ENCODE measurements at regions not wholly inside any gene's neighbourhood (a gene's known extent, or its start where the extent isn't known, plus 50 kb on each side); places are given as distances from the start of the nearest gene placed in this dataset.
A peak's percentile ranks its signal among the peaks of the same experiment; 100 is the strongest.
"Not testable (repeated sequence)": the region's sequence is repeated elsewhere in the genome, so short reads cannot be mapped to it uniquely, and the experiment has no call there.

DNA sequence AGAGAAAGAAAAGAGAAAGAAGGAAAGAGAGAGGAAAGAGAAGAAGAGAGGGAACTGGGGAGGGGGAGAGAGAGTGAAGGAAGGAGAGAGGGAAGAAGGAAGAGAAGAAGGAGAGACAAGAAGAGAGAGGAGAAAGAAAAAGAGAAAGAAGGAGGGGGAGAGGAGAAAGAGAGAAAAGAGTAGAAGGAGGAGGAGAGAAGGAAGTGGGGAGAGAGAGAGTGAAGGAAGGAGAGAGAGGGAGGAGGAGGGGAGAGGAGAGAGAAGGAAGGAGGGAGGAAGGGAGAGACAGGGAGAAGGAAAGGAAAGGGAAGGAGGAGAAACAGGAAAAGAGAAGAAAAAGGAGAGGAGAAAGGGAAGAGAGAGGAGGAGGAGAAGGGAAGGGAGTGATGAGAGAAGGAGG, 208.5 kb downstream of the MAF start:
- in situ Hi-C loops (cut with HindIII; ENCODE audit: low sequenced_read_pairs): no loop called here
- no peak for DNase-seq (ENCODE audit: low spot score)

DNA sequence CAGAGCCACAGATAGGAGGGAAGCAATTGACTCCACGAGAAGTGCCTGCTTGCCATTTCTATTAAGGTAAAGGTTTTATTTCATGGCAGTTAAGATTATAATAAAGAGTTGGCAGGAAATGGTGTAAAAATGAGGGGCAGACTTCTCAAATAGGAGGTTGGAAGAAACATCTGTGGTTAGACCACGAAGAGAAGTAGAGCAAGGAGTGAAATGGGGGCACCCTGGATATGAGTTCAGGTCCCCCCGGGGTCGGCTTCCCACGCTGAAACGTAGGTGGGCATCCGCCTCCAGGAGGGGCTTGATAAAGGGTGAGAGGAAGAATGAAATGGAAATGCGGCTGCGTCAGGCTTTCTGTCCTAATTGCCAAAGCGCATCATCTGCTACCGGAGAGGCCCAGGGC, 209.1 kb downstream of the MAF start:
- DNase-seq (ENCODE audit: low spot score): no peak
- in situ Hi-C loops (cut with HindIII; ENCODE audit: low sequenced_read_pairs): no loop called here

DNA sequence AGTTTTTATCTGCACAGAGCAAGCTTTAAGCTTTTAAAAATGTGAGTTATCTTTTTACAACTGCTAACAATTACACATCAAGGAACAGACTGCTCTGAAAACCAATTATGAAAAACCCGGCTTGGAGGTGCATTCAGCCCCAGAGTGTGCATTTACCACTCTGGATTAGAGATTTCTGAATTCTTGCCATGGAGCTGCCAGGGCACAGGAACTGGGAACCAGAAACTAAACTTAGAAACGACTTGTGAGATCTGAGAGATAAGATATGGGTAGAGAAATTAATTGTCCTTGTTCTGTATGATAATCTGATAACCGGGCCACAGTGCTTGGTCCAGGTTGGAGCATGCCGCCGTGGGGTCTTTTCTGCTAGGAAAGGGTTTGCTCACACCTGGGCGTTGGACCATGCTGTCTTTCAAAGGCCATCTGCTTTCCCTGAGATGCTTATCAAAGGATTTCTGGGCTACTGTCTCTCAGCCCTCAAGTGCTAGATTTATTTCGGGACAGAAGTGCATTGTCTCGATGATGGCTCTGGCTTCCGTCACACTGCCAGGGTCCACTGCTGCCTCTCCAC, 210.0 kb downstream of the MAF start:
- in situ Hi-C loops (cut with HindIII; ENCODE audit: low sequenced_read_pairs): no loop called here
- peak; percentile 58 for DNase-seq (ENCODE audit: low spot score)

DNA sequence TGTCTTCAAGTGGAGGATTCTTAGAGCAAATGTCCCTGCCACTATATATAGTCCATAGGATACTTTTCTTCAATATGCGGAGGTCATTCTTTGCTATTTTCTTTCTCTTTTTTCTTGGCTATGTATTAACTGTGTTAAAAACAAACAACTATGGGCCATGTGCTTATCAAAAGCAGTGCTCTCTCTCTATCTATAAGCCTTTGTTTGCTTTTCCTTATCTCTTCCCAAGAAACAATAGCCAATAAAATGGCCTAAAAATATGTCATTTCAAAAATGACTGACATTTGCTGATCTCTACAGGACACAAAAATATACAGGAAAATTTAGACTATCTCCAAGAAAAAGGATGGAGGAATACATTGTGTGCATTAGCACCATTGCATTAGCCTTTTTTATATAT, 212.1 kb downstream of the MAF start:
- in situ Hi-C loops (cut with HindIII; ENCODE audit: low sequenced_read_pairs): no loop called here
- DNase-seq (ENCODE audit: low spot score): no peak

DNA sequence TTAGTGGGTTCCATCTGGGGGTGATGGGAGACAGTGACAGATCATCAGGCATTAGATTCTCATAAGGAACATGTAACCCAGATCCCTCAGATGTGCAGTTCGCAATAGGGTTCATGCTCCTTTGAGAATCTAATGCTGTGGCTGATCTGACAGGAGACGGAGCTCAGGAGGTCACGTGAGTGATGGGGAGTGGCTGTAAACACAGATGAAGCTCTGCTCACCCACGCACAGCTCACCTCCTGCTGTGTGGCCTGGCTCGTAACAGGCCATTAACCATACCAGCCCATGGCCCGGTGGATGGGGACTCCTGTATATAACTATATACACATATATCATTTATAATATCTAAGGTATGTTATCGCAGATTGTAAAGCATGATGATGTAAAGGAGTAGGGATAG, 214.2 kb downstream of the MAF start:
- no peak for DNase-seq (ENCODE audit: low spot score)
- in situ Hi-C loops (cut with HindIII; ENCODE audit: low sequenced_read_pairs): no loop called here

DNA sequence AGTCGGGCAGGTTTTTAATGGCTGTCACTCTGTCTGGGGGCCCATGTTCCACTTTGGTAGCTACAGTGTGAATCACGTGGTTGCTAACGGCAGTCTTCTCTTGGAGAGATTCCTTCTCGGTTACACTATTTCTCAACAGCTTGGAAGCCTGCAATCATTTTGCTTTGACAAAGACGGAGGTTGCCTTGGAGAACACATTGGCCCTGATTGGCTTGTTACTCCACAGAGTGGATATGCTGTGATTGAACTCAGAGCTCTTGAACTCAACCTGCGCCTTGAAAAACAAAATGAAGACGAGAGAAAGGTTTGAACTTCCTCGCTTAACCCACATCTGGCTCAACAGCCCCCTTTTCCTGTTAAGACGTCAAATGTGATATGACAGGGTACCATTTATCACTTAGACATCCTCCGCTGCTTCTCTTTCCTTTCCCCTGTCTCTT, 218.9 kb downstream of the MAF start:
- in situ Hi-C loops (cut with HindIII; ENCODE audit: low sequenced_read_pairs): no loop called here
- DNase-seq (ENCODE audit: low spot score): no peak

DNA sequence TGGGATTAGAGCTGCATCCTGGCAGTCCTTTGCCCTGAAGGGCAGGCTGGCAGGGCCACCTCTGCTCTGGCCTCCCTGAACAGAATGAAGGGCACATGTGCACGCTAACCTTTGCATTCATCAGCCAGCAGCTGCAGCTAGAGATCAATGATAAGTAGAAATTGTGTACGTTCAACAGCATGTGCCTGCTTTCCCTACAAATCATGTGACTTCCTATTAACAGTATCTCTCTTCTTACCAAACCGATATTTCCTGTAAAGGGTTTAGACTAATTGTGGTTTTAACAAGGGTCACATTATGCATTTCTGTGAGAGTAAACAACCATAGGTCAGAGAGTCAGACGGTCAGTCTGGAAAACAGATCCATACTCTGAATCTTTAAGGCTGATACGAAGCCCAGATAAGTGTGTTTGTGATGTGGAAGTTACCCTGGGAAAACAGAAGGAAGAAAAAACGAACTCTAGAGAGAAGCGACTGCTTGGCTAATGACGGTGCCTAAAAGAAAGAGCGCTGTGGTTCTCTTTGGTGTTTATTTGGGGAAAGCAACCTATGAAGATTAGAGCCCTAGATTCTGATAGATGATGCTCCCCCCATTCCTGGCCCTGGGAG, 219.4 kb downstream of the MAF start:
- in situ Hi-C loops (cut with HindIII; ENCODE audit: low sequenced_read_pairs): no loop called here
- DNase-seq (ENCODE audit: low spot score): no peak

DNA sequence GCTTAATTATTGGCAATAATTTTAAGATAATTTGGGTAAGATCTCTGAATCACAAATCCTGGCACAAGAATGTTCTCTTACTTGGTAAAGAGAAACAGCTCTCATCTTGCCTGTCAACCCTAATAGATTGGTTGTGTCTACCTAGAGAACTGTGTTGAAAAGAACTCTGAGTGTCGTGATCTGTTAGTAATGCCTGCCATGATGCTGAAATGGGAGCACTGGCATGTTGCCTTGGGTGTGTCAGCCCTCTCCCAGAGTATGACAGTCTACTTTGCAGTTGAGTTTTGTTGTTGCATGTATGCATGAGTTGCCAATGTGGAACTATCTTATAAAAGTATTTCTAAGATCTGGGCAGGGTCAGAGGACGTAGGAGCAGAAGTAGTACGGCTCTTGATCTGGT, 221.4 kb downstream of the MAF start:
- no peak for DNase-seq (ENCODE audit: low spot score)
- in situ Hi-C loops (cut with HindIII; ENCODE audit: low sequenced_read_pairs): no loop called here

DNA sequence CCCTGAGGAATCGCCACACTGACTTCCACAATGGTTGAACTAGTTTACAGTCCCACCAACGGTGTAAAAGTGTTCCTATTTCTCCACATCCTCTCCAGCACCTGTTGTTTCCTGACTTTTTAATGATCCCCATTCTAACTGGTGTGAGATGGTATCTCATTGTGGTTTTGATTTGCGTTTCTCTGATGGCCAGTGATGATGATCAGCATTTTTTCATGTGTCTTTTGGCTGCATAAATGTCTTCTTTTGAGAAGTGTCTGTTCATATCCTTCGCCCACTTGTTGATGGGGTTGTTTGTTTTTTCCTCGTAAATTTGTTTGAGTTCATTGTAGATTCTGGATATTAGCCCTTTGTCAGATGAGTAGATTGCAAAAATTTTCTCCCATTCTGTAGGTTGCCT, 223.5 kb downstream of the MAF start:
- not testable (repeated sequence) for DNase-seq (ENCODE audit: low spot score)

DNA sequence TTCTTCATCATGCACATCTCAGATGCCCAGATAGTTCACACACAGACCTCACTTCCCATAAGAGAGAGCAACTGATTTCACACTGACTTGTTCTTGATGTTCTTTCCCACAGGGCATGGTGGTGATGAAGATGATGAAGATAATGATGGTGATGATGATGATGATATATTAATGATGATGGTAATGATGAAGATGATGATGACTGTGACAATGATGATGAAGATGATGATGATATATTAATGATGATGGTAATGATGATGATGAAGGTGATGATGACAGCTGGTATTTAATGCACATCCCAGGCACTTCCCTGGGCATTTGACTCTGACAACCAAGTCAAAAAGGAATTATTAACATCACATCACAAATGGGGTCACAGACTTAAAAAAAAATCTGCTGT, 225.2 kb downstream of the MAF start:
- in situ Hi-C loops (cut with HindIII; ENCODE audit: low sequenced_read_pairs): no loop called here
- no peak for DNase-seq (ENCODE audit: low spot score)

More for the DNA sequence above, 223.5 kb downstream of the MAF start:
- in situ Hi-C loops (cut with HindIII; ENCODE audit: low sequenced_read_pairs): not testable (repeated sequence)

DNA sequence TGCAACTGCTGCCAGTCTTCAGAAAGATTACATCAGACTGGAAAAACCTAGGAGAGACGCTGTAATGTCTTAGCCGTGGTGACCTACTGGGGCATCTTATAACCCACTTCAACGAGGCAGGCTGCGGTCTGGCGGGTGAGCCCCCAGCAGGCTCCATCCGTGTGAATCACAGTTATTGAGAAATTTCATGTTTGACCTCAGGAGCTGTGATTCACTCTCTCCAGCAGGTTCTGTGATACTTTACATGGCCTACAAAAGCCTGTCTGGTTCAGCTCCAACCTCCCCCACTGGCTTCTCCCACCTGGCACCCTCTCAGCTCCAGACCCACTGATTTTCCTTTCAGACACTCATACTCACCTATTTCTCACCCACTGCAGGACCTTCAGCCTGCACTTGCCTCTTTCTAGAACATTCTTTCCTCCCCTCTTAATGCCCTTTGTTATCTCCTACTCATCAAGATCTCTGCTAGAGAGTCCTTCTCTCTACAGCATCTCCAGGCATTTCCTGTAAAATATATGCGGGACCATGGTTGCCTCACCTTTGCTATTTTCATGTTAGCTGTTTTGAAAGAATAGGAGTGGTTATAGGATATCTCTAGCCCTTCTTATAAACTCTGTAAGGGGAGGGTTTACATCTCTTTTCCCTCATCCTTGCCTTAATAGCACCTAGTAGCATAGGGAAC, 227.9 kb downstream of the MAF start:
- peak; percentile 21 for DNase-seq (ENCODE audit: low spot score)

DNA sequence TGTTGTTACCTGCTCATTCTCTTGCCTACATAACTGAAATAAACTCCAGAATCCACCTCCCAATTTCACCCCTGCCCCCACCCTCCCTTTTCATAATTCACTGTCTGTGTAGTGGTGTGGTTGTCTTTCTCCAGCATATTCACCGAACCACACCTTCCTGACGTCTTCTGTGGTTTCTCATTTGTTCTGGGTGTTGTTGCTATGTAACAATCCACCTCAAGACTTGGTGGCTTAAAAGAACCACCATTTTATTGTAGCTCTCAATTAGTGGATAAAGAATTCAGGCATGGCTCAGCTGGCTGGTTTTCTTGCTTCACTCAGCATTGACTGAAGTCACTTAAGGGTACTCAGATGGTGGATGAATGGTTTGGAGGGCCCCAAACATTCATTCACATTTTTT, 229.8 kb downstream of the MAF start:
- no peak for DNase-seq (ENCODE audit: low spot score)
- in situ Hi-C loops (cut with HindIII; ENCODE audit: low sequenced_read_pairs): no loop called here

More for the DNA sequence above, 227.9 kb downstream of the MAF start:
- in situ Hi-C loops (cut with HindIII; ENCODE audit: low sequenced_read_pairs): no loop called here

DNA sequence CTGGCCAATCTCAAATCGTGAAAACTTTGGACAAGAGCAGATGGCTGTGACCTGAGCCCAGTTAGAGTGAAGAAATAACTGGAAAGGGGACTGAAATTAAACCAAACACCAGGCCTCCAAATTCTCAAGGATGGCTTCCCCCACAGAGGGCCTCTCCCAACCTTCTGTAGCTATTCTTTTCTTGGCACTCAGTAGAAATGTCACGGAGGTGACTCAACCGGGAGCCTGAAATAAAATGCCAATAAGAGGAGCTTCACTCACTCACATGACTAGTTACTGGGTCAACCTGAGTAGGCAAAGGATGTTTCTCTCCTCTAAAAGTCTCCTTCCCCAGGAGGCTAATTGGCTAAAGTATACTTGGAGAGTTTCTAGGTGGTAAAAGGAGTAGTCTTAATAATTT, 230.7 kb downstream of the MAF start:
- DNase-seq (ENCODE audit: low spot score): no peak
- in situ Hi-C loops (cut with HindIII; ENCODE audit: low sequenced_read_pairs): no loop called here

DNA sequence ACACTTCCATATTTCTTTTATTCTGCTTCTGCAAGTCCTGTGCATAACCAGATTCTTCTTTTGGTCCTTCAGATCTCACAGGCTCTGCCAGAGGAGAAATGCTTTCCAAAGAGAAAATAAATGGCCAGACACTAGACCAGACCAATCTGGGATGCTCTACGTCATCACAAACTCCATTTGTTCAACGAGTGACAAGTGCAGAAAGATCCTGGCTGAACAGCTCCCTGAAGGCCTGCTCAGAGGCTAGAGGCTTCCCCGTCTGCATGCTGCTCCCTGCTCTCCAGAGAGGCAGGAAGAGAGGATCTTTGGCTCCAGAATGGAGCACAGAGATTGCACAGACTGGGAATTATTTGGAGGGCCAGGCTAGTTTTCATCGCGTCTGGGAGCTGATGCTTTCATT, 232.7 kb downstream of the MAF start:
- DNase-seq (ENCODE audit: low spot score): no peak
- in situ Hi-C loops (cut with HindIII; ENCODE audit: low sequenced_read_pairs): no loop called here

DNA sequence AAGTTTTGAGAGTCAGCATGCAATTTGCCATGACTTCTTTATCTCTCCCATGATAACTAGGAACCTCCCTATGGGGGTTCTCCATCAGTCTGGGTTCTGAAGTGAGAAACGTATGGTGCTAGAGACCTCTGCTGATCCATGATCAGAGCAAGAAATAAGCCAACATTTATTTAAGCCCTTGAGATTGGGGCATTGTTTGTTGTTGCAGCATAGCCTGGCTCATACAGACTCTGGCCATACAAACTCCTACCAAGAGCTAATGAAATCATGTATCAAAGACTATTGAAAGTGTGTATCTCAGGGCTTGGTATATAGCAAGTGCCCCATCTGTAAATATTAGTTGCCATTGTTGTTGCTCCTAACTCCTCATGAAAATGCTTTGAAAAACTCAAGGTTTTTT, 233.9 kb downstream of the MAF start:
- in situ Hi-C loops (cut with HindIII; ENCODE audit: low sequenced_read_pairs): no loop called here
- no peak for DNase-seq (ENCODE audit: low spot score)

DNA sequence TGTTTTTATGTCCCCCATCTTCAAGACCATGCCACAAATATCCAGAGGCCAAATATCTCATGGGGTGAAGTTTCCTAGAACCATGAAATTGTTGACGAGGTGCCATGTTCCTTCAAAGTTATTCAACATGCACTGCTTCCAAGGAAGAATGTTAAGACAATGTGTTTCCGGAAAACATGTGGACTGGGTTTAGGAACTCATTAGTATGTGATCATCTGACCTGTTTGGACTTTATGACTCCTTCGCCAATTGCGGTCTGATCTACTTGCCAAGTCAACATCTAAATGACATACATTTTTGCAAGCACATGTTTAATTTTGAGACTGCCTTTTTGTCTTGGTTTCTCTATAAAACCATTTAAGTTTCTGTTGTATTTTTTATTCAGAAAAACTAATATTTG, 234.8 kb downstream of the MAF start:
- in situ Hi-C loops (cut with HindIII; ENCODE audit: low sequenced_read_pairs): no loop called here

DNA sequence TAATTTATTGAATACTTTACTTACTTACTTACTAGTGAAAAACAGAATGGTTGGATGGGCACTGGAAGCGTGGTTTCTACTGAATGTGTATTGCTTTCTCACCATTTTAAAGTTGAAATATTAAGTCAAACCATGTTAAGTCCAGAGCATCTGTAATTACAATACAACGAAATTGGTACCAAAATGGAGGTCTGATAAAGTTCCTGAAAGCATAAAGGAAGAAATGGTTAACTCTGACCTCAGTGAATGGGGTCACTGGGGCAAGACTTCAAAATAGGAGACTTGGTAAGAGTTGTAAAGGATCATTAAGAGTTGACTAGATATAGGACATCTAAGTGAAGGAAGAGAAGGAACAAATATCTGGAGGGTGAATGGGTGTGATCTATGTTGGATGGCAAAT, 237.1 kb downstream of the MAF start:
- in situ Hi-C loops (cut with HindIII; ENCODE audit: low sequenced_read_pairs): no loop called here

More for the DNA sequence above, 234.8 kb downstream of the MAF start:
- no peak for DNase-seq (ENCODE audit: low spot score)

DNA sequence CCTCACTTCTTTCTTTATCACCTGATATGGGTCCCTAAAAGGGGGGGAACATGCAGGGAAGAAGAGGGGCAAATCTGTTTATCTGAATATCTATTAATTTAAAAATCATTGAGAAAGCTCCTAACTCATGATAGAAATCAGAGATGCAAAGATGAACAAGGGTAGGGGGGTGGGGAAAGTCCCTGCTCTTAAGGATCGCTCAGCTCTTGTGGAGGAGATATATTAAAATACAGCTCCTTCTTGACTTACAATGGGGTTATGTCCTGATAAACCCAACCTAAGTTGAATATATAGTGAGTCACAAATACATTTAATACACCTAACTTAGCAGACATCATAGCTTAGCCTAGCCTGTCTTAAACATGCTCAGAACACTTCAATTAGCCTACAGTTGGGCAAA, 237.5 kb downstream of the MAF start:
- in situ Hi-C loops (cut with HindIII; ENCODE audit: low sequenced_read_pairs): no loop called here
- no peak for DNase-seq (ENCODE audit: low spot score)

More for the DNA sequence above, 237.1 kb downstream of the MAF start:
- no peak for DNase-seq (ENCODE audit: low spot score)

DNA sequence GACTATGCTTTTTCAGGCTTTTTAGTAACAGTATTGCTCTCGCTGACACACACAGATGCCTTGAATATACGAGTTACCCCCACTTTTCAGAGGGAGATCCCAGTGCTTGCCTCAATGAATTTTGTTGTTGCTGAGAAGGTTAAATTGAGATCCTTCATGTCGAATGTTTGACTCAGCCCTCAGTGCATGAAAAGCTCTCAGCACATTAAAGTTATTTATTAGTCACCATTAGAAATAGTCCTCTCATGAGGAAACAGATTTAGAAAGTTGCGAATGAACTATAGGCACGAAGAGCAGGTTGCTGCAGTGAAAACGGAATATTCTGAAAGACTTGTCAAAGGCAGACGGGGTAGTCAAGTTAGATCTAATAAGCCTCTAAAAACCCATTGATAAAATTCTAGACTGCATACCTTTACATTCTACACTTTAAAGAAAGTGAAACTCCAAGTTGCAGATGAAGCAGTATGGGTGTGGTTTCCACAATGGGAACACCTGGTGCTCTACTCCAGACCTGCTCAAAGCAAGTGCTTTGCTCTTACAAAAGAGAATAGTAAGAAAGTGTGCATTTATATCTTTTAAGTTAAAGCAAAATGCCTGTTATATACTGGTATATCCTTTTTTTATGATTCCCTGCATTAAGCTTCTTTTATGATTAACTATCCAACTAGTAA, 238.1 kb downstream of the MAF start:
- in situ Hi-C loops (cut with HindIII; ENCODE audit: low sequenced_read_pairs): no loop called here
- no peak for DNase-seq (ENCODE audit: low spot score)

DNA sequence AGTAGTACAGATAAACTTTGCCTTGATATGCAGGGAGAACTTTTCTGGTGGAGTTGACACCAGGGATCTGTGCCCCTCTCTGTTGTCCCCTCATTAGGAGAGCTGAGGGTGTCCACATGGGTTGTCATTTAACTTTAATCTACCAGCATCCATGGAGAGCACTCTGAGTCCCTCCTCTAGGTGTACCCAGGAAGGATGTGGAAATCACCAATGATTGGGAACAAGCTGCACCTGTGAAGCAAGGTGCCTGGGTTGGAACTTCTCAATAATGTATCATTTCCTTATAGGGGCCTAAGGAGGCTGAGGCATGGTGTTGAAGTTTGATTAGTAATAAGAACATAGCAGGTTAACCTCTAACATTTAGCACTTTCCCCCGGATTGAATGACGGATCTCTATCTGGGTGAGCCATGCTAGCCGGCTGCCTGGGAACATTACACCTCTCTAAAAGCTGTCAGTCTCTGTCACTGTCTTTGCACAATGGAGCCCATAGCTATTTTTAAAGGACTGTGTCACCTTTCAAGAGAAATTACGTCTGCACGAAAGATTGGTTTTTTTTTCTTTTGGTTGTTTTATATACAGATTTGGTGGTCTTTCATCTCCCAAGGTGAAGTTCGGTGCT, 239.3 kb downstream of the MAF start:
- no peak for DNase-seq (ENCODE audit: low spot score)
- in situ Hi-C loops (cut with HindIII; ENCODE audit: low sequenced_read_pairs): no loop called here
